ENCODE measurements at regions not wholly inside any gene's neighbourhood (a gene's known extent, or its start where the extent isn't known, plus 50 kb on each side); places are given as distances from the start of the nearest gene placed in this dataset.

DNA sequence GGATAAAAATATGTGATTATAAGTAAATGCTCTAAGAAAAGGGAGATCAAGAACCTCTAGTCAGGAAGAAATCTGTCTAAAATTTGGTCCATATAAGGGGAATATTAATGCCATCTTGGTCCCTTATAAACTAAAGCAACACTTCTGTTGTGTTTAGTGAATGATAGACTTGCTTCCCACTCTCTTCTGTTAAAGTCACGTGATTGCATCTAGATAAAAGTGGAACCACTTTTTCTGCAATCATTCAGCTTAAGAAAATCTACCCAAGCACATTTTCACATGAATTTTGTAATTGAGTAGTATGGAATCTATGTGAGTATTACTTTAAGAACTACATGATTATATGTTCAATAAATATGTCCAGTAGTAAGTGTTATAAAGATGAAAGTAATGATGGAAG is 782.9 kb upstream of the MIR17HG start:
- no peak overlapping the region for H2AFZ ChIP-seq (replicated peaks)
- no peaks in the 10 kb centered on the region for H3K9me3 ChIP-seq (ENCODE audit: low read depth)
- Mint-ChIP-seq H3K9me3 (no peaks in the 10 kb centered on the region), H3K36me3 (no peaks in the 10 kb centered on the region), H3K4me1 (no peaks in the 10 kb centered on the region), H3K27me3 (ENCODE audit: insufficient read depth, low read depth) (no peaks in the 10 kb centered on the region), H3K4me3 (no peak overlapping the region), H3K27ac (no peak overlapping the region)
- H3F3A ChIP-seq (ENCODE audit: low read depth), result no peaks in the 10 kb centered on the region
- H3K79me2 ChIP-seq (ENCODE audit: low read depth), result no peaks in the 10 kb centered on the region
- H3K4me2 ChIP-seq, result no peak overlapping the region
- H3K4me1 ChIP-seq, result no peaks in the 10 kb centered on the region
- H3K36me3 ChIP-seq, result no peaks in the 10 kb centered on the region
- no peaks in the 10 kb centered on the region for H3K27me3 ChIP-seq
- no peak overlapping the region for H3K27ac ChIP-seq
- H4K20me1 ChIP-seq (ENCODE audit: low read depth), result no peaks in the 10 kb centered on the region
- no peak for DNase-seq (ENCODE audit: low spot score)
- no peak overlapping the region for H3K9ac ChIP-seq
- TF ChIP-seq EZH2phosphoT487 (IDR thresholded peaks at IDR 0.05) (no peak), EZH2 (IDR thresholded peaks at IDR 0.05) (no peak)
- TF ChIP-seq, protein P1, sequence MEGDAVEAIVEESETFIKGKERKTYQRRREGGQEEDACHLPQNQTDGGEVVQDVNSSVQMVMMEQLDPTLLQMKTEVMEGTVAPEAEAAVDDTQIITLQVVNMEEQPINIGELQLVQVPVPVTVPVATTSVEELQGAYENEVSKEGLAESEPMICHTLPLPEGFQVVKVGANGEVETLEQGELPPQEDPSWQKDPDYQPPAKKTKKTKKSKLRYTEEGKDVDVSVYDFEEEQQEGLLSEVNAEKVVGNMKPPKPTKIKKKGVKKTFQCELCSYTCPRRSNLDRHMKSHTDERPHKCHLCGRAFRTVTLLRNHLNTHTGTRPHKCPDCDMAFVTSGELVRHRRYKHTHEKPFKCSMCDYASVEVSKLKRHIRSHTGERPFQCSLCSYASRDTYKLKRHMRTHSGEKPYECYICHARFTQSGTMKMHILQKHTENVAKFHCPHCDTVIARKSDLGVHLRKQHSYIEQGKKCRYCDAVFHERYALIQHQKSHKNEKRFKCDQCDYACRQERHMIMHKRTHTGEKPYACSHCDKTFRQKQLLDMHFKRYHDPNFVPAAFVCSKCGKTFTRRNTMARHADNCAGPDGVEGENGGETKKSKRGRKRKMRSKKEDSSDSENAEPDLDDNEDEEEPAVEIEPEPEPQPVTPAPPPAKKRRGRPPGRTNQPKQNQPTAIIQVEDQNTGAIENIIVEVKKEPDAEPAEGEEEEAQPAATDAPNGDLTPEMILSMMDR (IDR thresholded peaks at IDR 0.05), result no peak
- no peak overlapping the region for H3K4me3 ChIP-seq

GRCh38 chr13:90565985-90566713 is 781.3 kb upstream of the MIR17HG start:
- no peak overlapping the region for H3K4me3 ChIP-seq
- no peaks in the 10 kb centered on the region for H3K4me1 Mint-ChIP-seq

GRCh38 chr13:90568165-90568564 is 779.3 kb upstream of the MIR17HG start:
- H3K4me2 ChIP-seq, result no peak overlapping the region
- H3K36me3 ChIP-seq, result no peaks in the 10 kb centered on the region
- no peak for TF ChIP-seq EZH2phosphoT487 (IDR thresholded peaks at IDR 0.05)
- TF ChIP-seq, protein P1 (IDR thresholded peaks at IDR 0.05), result no peak
- TF ChIP-seq EZH2 (IDR thresholded peaks at IDR 0.05), result no peak
- Mint-ChIP-seq H3K36me3 (no peaks in the 10 kb centered on the region), H3K27me3 (ENCODE audit: insufficient read depth, low read depth) (no peaks in the 10 kb centered on the region), H3K4me3 (no peak overlapping the region), H3K4me1 (no peaks in the 10 kb centered on the region), H3K27ac (no peak overlapping the region), H3K9me3 (no peaks in the 10 kb centered on the region)
- no peak overlapping the region for H3K9ac ChIP-seq
- H3K4me1 ChIP-seq, result no peaks in the 10 kb centered on the region
- no peaks in the 10 kb centered on the region for H3K9me3 ChIP-seq (ENCODE audit: low read depth)
- no peaks in the 10 kb centered on the region for H4K20me1 ChIP-seq (ENCODE audit: low read depth)
- no peak overlapping the region for H2AFZ ChIP-seq (replicated peaks)
- no peaks in the 10 kb centered on the region for H3K27me3 ChIP-seq
- no peak overlapping the region for H3K27ac ChIP-seq
- H3F3A ChIP-seq (ENCODE audit: low read depth), result no peaks in the 10 kb centered on the region
- no peak overlapping the region for H3K4me3 ChIP-seq
- no peaks in the 10 kb centered on the region for H3K79me2 ChIP-seq (ENCODE audit: low read depth)
- no peak for DNase-seq (ENCODE audit: low spot score)

More at GRCh38 chr13:90565985-90566713, 781.3 kb upstream of the MIR17HG start:
- Mint-ChIP-seq H3K9me3 (no peaks in the 10 kb centered on the region), H3K27me3 (ENCODE audit: insufficient read depth, low read depth) (no peaks in the 10 kb centered on the region), H3K36me3 (no peaks in the 10 kb centered on the region), H3K4me3 (no peak overlapping the region), H3K27ac (no peak overlapping the region)
- no peaks in the 10 kb centered on the region for H3K36me3 ChIP-seq
- H3K9ac ChIP-seq, result no peak overlapping the region
- H3K9me3 ChIP-seq (ENCODE audit: low read depth), result no peaks in the 10 kb centered on the region
- H3F3A ChIP-seq (ENCODE audit: low read depth), result no peaks in the 10 kb centered on the region
- no peak for DNase-seq (ENCODE audit: low spot score)
- no peaks in the 10 kb centered on the region for H3K79me2 ChIP-seq (ENCODE audit: low read depth)
- no peaks in the 10 kb centered on the region for H3K4me1 ChIP-seq
- no peaks in the 10 kb centered on the region for H4K20me1 ChIP-seq (ENCODE audit: low read depth)
- H3K27me3 ChIP-seq, result no peaks in the 10 kb centered on the region
- no peak overlapping the region for H3K27ac ChIP-seq
- no peak for TF ChIP-seq EZH2phosphoT487 (IDR thresholded peaks at IDR 0.05)
- TF ChIP-seq, protein P1 (IDR thresholded peaks at IDR 0.05), result no peak
- no peak for TF ChIP-seq EZH2 (IDR thresholded peaks at IDR 0.05)
- H3K4me2 ChIP-seq, result no peak overlapping the region
- H2AFZ ChIP-seq (replicated peaks), result no peak overlapping the region

Data from neural progenitor cell (in vitro differentiated cells).